OCI-M1 (cell line): ENCODE measurements at regions not wholly inside any gene's neighbourhood (a gene's known extent, or its start where the extent isn't known, plus 50 kb on each side); places are given as distances from the start of the nearest gene placed in this dataset.
"Not testable (repeated sequence)": the region's sequence is repeated elsewhere in the genome, so short reads cannot be mapped to it uniquely, and the experiment has no call there.

Experiments used
- DNase-seq: peaks from one replicate; lab custom pipeline; 2025; lab: John Stamatoyannopoulos, UW

DNA sequence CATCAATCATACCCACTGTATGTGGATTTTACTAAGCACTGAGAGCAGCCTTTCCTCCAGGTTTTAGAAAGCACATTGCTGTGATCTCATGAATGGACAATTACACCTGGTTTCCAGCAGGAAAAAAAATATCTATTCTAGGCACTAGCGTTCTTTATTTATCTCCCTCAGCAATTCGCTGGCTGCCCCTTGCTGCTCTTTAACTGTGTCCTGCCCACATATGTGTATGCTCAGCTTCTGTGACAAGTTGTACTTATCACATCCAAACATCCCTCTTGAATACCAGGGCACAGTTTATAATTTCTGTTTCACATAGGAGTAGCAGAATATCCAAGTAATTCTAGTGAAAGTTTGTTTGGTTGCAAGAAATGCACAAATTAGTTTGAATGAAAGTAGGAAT is 146.8 kb downstream of the USP46 start:
- DNase-seq = no peak

DNA sequence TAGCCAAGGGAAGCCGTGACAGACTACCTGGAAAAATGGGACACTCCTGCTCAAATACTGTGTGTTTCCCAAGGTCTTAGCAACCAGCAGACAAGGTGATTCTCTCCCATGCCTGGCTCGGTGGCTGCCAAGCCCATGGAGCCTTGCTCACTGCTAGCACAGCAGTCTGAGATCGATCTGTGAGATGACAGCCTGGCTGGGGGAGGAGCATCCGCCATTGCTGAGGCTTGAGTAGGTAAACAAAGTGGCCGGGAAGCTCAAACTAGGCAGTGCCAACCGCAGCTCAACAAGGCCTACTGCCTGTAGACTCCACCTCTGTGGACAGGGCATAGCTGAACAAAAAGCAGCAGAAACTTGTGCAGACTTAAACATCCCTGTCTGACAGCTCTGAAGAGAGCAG is 137.0 kb downstream of the USP46 start:
- DNase-seq = not testable (repeated sequence)

DNA sequence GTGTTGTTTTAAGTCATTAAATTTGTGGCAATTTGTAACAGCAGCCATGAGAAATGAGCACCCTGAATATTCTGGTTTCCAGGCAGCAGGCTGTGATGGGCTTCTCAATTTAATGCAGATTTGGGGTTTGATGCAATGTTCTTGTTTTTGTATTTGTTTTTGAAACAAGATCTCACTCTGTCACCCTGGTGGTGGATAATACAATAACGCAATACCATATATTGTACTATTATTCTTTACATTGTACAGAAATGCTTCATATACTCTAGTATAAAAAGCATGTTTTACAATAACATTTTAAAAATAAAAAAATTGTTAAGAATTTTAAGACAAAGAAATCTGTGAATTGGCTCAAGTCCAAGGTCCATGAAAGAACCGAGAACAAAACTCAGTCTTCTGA is 129.1 kb downstream of the USP46 start:
- DNase-seq = no peak

DNA sequence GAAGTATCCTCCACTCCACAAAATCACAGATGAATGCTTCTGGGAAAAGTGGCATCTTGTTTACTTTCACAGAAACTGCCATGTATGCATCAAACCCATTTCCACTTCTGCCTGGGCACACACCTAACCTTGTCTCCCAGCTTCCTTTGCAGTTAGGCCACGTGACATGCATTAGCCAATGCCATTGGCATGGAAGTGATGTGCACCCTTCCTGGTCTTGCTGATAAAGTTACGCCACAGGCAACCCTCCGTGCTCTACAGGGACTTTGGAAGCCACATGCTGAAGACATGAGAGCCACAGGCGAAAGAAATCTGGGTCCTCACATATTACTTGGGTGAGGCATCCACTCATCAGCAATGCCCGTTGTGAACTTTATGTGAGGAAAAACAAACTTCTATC is 123.3 kb downstream of the USP46 start:
- no peak for DNase-seq
